SW 1271 (cell line): ENCODE measurements at regions not wholly inside any gene's neighbourhood (a gene's known extent, or its start where the extent isn't known, plus 50 kb on each side); places are given as distances from the start of the nearest gene placed in this dataset.

Source experiments
- DNase-seq, 2 experiments: peaks; one replicate each; lab custom pipeline; 2025; lab: John Stamatoyannopoulos, UW

DNA sequence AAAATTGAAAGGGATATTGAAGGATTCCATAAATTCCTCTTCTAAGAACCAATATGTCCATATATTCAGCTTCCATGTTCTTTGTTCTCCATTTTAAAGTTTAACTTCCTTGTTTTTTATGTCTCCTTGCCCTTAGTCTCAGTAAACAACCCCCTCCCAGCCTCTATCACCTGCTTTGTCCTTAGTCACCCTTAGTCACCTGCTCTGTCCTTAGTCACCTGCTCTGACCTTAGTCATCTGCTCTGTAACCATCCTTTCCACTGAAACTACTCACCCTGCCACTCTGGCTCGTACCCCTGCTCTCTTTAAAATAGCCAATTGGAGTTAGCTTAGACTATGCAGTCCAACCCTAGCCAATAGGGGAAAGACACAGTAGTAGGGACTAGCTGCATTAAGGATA lies 136.2 kb upstream of the TMEM106B start:
- DNase-seq, result no peak

DNA sequence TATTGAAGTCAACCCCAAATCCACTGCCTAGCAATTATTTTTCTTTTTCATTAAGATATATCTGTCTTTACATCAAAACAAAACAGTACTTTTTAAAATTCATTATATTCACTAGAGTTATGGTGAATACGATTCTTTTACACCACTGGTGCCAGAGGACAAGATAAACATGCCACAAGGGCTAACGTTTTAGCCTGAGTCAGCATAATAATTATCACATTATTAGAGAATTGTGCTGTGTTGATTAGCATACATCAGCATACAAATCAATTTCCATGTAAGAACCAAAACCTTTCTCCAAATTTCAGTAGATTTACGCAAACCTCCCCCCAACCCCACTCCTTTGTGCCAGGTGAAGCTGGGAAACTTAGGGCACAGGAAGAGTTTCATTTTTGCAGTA lies 131.1 kb upstream of the TMEM106B start:
- no peak for DNase-seq

DNA sequence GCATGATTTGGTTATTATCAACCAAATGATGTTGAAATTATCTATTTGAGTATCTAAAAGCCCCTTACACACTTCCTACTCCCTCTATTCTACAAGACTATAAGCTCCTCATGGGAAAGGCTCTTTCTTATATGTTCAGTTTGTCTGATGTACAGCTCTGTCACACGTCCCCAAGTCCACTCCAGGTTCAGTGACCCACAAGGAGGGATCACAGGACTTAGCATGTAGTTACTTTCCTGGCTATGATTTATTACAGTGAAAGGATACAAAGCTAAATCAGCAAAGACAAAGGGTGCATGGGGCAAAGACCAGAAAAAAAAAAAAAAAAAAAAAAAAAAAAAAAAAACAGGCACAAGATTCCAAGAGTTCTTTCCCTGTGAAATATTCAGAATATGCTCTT lies 125.6 kb upstream of the TMEM106B start:
- no peak for DNase-seq

DNA sequence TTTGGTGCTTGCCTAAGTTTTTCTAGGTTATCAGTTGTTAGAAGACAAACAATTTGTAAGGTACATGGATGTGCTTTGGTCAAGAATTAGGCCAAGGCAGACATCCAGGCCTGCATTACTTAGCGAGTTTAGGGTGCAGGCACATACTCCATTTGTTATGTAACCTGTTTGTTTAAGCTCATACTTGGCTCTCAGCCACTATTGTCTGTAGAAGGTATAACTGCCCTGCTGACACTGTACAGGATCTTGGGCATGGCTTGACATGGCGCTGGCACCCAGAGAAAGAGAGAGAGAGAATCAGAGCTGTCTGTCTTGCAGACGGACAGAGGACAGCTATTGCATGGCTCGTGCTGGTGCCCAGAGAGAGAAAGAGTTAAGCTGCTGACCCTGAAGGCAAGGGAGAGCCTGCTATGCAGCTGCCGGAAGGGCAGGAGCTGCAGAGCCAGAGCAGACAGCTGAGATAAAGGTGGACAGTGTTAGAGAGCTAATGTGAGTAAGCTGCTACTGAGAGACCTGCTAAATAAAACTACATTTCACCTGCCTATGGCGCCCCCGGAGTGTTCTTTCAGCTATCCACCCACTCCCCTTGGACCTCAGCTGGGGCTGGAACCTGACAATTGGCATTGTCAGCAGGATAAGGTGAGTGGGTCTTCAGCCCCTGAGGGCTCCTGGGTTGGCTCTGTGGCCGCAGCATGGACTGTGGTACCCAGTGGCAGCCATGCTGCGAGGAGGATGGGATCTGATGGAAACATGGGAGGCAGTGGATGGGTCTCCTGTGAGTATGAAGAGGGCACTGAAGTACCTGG lies 120.9 kb upstream of the TMEM106B start:
- DNase-seq, result no peak

DNA sequence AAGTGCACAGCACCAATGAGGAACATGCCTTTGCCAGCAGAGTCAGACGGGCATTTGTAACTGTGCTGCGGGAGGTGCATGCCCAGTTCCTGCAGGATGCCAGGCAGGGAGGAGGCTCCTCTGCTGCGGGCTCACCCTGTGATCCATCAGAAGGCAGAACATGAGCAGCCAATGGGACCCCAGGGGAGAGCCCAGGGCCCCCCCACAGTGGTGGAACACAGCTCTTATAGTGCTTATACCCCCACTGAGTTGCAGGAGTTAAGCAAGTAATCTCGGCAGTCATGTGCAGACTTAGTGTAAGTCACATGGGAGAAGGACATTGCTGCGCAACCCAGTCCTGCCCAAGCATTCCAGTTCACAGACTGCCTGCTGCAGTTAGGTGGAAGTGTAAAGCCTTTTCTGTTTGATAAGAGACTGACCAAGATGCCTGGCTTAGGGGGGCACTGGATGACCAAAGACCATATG lies 120.3 kb upstream of the TMEM106B start:
- DNase-seq, result no peak

DNA sequence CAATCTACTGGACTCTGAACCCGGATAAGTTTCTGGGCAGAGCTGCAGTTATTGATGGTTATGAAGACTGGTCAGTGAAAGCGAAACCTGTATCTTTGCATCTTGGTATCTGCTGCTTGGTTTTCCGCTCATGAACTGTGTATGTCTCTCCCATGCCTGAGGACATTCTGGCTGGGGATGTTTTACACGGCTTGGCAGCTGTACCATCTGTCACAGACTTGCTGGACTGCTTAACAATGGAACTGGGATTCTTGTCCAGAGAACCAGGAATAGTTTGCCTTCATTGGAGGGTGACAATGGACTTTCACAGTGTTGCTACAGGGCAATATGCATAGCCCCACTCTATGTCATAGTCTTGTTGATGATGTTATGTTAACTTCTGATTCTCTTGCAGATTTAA lies 119.9 kb upstream of the TMEM106B start:
- no peak for DNase-seq

DNA sequence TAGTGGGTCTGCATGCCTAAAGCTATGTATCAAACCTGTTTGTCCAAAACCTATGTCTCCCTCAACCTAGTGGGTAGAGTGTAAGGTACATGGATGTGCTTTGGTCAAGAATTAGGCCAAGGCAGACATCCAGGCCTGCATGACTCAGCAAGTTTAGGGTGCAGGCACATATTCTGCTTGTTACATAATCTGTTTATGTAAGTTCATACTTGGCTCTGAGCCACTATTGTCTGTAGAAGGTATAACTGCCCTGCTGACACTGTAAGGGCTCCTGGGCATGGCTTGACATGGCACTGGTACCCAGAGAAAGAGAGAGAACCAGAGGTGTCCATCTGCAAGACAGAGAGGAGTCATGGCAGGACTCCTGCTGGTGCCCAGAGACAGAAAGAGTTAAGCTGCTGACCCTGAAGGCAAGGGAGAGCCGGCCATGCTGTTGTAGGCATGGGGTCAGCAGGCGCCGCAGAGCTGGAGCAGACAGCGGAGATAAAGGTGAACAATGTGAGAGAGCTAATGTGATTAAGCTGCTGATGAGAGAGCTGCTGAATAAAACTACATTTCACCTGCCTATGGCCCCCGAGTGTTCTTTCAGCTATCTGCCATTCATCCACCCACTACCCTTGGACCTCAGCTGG lies 118.5 kb upstream of the TMEM106B start:
- DNase-seq, result no peak

DNA sequence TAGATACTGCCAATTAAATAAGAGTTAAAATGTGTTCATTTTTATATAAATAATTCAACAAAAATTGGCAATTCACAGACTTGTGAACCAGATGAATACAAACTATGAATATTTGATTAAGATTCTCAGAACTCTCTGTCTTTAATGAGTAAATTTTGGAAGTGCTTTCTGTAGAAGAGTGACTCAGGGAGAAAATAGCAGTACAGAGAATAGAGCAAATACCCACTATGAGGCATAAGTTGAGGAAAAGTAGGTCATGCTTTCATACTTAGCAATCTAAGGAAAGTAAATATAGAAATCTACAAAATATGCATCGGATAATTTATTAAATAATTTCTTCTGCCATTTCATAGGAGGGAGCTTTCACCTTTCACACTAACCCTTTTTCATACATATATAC lies 117.7 kb upstream of the TMEM106B start:
- DNase-seq, result no peak

DNA sequence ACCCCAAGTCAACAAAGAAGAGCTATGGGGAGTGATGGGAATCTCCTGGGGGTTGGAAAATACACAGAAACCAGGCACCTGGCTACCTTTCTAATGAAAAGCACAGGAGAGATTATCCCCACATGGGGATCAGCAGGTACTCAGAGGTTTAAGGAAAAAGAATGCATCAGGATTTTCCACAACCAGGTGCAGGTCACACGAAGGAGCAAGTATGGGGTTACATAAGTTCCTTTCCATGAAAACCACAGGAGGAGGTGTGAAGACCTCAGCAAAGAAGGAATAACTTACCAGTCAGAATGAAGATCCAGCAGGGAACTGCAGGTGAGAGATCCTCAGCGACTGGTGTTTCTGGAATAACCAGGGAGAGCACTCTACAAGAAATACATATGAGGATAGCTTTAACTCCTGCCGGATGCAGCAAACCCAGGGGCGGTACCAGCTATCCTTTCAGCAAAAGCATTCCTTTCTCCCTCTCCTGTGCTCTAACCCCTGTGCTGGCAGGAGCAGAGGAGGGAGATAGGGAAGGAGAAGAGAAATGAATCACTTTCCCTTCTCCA lies 116.7 kb upstream of the TMEM106B start:
- no peak for DNase-seq

DNA sequence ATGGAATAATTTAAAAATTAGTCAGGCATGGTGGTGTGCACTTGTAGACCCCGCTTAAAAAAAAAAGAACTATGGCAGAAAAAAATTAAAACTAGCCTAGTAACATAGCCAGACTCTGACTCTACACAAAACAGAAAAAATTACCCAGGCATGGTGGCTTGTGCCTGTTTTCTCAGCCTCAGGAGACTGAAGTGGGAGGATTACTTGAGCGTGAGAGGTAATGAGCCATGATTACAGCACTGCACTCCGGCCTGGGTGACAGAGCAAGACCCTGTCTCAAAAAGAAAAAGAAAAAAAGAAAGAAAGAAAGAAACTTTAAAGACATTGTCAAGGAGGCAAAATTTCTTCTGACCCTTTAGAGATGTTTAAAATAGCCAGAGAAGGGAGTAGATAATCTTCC lies 109.0 kb upstream of the TMEM106B start:
- no peak for DNase-seq

DNA sequence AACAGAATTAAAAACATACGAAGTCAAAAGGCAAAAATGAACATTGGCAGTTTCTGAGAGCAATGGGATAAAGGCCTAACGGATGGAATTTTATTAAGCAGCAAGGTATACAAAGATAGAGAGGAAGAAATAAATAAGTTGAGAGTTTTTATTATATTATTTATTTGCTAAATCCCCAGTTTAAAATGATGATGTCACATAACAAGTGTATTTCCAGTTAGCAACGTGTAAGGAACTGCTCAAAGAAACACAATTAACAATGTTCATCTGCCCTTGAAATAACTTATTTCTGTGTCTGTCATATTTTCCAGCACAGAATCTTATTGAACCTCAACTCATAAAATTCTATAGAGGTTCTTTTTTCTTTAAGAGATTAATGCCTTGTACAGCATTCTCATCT lies 108.6 kb upstream of the TMEM106B start:
- DNase-seq, result no peak

DNA sequence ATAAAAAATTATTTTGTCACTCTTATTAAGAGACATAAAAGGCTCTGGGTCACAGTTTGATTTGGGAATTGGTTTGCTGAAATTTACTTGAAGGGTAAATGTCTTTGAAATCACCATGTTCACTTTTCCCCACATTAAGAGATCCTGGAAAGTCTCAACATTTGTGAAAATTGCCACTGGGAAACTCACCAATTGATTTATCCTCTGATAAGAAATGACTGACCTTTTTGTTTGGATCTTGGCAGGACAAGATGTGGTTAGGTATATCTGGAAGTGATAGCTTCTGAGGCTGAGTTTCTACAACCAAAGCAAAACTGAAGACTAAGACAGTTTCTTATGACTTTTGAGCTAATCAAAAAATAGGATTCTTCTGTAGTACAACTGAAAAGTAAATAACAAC lies 107.1 kb upstream of the TMEM106B start:
- DNase-seq, result no peak

DNA sequence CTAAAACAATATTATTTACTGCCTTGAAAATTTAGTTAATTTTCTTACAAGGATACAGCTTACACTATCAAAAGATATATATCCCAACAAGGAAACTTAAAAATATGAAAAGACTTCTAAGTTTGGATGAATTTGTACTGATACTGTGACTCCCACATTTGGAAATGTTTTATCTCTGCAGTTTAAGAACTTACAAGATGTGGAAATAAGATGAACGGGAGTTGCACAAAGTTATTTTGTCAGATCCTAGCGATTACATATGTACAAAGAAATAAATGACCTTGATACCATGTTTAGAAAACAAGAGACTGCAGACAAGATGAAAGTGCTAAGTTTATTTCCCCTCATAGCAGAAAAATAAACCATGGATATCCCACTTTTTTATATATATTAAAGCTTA lies 103.7 kb upstream of the TMEM106B start:
- DNase-seq, result no peak

DNA sequence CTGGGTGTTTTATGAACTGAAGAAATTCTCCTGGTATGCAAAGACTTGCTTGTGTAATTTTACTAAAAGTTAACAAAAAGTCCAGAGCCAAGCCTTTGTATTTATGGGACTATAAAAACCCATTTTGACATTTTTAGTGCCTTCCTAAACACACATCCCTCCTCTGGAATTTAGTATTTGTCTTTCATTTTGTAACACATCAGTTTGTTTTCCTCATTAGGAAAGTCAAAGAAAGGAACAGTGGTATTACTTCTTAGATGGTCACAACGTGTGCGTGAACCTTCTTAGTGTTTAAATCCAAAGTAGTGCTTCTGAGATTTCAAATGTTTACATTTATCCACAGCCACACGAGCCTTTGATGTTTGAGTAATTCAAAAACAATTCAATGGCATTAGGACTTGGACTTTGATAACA lies 103.2 kb upstream of the TMEM106B start:
- DNase-seq, result no peak

DNA sequence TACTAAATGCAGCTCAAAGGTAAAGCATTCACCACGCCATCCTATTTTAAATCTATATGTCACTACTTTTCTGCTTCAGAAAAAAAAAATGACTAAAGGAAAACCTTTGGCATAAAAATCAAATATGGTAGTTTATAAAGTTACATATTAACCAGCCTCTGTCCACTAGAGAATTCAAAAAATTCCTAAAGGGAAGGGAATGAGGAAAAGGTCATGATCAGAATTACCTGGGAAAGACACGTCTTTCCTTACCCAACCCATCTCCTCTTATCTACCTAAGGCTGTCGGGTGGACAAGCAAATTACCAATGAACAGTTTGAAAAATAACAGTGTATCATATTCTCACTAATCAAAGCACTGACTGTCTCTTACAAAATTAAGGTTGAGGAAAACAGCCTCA lies 100.7 kb upstream of the TMEM106B start:
- no peak for DNase-seq

DNA sequence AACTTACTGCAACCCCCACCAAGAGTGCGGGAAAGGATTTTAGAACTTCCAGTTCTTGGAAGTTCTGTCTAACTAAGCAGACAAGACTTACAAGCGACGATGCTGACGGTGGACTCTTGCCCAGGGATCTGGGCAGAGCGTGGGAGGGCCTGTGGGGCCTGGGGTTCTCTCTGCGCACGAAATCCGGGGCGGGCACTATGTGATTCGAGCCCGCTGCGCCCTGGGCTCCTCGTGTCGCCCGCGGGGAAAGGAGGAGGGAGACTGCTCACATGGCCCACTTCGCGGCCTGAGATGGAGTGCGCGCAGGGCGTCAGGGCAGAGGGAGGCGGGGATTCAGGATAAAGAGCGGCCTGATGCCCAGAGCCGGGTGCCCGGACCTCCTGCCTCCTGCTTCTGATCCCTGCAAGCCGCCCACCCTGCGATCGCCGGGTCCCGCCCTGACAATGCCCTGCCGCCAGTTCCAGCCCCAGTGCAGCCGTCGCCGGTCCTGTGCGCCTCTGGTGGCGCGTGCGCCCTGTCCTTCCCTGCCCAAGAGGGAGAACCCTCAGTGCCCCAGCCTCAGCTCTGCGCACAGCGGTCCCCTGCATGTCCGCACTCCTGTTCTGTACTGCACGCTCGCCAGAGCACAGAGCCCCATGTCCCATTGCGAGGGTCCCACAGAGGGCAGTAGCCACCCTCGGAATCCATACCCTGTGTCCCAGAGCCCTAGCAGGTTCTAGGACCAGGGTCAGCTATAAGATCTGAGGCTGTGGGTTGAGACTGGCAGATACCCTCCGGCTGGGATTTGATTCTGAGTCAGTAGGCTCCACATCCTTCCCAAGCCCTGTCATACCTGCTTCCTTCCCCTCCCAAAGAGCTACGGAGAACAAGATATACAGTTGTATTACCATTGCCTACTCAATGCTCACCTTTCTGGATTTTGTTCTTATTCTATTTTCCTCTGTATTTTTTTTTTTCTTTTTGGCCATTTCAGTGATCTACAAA lies 99.4 kb upstream of the TMEM106B start:
- DNase-seq, result no peak

DNA sequence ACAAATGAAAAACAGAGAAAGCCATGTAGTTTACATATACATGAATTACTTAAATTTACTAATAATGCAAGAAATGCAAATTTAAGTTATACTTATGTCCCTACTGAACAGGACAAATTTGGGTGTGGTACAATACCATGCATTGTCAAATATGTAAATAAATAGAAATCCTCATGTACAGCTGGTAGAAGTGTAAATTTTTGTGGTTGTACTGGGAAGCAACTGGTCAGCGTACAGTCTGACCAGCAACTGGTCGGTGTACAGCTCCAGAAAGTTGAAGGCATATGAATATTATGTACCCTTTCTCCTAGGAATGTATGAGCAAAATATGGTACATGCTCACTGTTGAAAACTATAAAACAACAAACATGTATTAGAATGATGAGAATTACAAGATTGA lies 93.9 kb upstream of the TMEM106B start:
- no peak for DNase-seq

DNA sequence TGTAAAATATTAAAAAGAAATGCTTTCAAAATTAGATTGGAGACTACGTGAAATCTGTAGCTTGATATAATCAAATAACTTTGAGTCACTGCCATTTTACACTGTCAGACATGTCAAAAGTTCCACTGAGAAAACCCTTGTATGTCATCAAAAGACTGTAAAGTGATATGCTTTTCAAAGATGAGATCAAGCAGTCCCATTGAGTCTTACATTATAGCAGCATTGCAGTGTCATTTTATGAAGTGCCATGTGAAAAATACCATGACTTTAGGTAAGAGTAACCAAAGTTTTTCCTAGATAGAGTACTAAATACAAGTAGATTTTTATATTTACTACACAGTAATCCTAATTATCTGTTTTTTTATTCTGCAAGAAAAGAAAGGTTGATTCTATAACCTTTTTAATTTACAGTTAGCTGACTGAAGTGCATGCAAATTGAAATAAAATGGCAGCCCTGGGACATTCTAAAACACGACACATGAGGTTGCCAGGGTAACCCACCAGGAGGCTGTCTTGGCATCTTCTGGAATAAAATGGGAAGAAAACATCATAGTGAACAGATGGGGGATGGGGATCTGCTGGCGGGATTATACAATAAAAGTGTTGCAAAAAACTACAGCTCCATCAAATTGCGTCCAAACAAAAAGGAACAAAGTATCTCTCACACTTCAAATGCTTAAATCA lies 91.3 kb upstream of the TMEM106B start:
- no peak for DNase-seq

DNA sequence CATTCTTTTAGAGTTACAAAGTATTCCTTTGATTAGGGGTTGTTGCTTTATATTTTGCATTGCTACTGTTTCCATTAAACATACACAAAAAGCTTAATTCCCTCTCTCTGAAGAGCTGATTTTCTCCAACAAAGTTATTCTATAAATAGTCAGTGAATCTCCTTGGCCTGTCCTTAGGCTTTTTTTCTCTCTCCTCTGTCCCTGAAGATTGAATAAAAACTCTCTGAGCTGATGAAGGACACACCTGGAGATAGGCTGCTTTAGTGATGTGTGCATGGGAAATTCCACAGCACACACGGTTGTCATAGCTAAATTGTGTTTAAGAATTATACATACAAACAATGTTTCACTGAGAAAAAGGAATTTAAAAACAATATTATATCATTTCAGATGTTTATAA lies 90.5 kb upstream of the TMEM106B start:
- no peak for DNase-seq

DNA sequence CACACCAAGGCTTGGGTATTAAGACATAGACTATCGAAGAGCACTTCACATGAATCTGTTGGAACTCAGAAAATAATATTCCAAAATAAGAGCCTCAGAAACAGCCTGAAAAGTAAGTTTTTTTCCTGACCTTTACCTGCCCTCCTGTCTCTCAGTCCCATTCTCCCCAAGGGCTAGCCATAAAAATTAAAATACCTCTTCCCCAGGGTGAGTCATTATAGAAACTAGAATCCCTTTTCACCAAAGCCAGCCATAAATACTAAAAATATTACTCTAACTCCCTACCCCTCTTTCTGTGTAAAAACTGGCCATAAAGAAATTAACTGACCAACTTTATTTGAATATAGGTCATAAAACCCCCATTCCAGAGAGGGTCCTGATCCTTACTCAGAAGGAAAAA lies 87.9 kb upstream of the TMEM106B start:
- no peak for DNase-seq

DNA sequence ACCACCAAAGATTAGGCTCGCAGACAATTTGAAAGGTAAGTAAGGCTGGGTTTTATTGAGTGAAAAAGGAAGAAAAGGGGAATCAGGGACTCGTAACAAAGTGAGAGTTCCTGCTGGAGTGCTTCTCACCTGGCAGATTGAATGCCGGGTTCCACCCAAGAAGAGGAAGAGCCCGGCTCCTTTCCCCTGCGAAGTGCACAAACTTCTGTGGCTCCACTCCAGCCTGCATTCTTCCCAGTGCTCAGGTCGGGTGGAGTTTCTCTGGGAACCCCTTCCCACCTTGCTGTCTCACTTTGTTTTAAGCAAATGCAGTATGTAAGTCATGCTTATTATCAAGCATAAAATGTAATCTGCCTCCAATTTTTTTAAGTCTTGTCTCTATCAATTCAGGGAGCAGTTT lies 87.1 kb upstream of the TMEM106B start:
- DNase-seq, result no peak

DNA sequence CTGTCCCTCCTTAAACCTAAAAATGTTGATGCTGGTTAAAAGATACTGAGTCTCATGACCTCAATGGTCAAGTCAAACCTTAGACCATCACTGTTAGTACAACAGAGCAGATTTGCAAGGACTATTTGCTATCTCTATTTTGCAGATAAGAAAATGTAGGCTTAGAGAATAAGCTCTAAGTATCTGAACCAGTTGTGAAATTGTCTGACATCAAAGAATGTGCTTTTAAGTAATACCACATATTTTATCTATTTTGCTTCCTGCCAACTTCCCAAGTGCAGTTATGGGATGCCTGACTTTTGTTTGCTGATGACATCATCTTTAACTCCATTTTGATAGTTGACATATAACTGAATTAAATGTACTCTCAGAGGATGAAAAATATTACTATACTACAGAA lies 83.6 kb upstream of the TMEM106B start:
- no peak for DNase-seq
